GF-D8 (cell line): ENCODE measurements at regions not wholly inside any gene's neighbourhood (a gene's known extent, or its start where the extent isn't known, plus 50 kb on each side); places are given as distances from the start of the nearest gene placed in this dataset.

Source experiments
- DNase-seq: peaks from one replicate; lab custom pipeline; 2025; lab: John Stamatoyannopoulos, UW

GRCh38 chr10:107919626-107920235 is 755.2 kb upstream of the SORCS1 start:
- DNase-seq, result no peak

- DNase-seq, result no peak
Measured at GRCh38 chr10:107918171-107918570, 753.7 kb upstream of the SORCS1 start.

- DNase-seq, result no peak
Measured at GRCh38 chr10:107915215-107915610, 750.7 kb upstream of the SORCS1 start.

GRCh38 chr10:107914450-107915214 is 750.1 kb upstream of the SORCS1 start:
- DNase-seq, result no peak

GRCh38 chr10:107913317-107914294 is 749.1 kb upstream of the SORCS1 start:
- DNase-seq, result no peak

GRCh38 chr10:107901076-107901475 is 736.6 kb upstream of the SORCS1 start:
- no peak for DNase-seq

GRCh38 chr10:107900131-107900530 is 735.6 kb upstream of the SORCS1 start:
- no peak for DNase-seq

- no peak for DNase-seq
Measured at GRCh38 chr10:107899502-107900062, 735.1 kb upstream of the SORCS1 start.

GRCh38 chr10:107899075-107899474 is 734.6 kb upstream of the SORCS1 start:
- no peak for DNase-seq

- no peak for DNase-seq
Measured at GRCh38 chr10:107898392-107898791, 733.9 kb upstream of the SORCS1 start.

GRCh38 chr10:107894516-107894915 is 730.0 kb upstream of the SORCS1 start:
- no peak for DNase-seq

GRCh38 chr10:107889105-107889504 is 724.6 kb upstream of the SORCS1 start:
- no peak for DNase-seq

GRCh38 chr10:107880185-107880584 is 715.7 kb upstream of the SORCS1 start:
- DNase-seq, result no peak

- DNase-seq, result no peak
Measured at GRCh38 chr10:107873007-107873406, 708.5 kb upstream of the SORCS1 start.

- no peak for DNase-seq
Measured at GRCh38 chr10:107865691-107866090, 701.2 kb upstream of the SORCS1 start.

- no peak for DNase-seq
Measured at GRCh38 chr10:107859065-107859464, 694.6 kb upstream of the SORCS1 start.

GRCh38 chr10:107856047-107856315 is 691.5 kb upstream of the SORCS1 start:
- DNase-seq, result no peak

- DNase-seq, result no peak
Measured at GRCh38 chr10:107855301-107856046, 691.0 kb upstream of the SORCS1 start.

GRCh38 chr10:107848726-107849360 is 684.3 kb upstream of the SORCS1 start:
- DNase-seq, result no peak

GRCh38 chr10:107847620-107848019 is 683.1 kb upstream of the SORCS1 start:
- DNase-seq, result no peak

- no peak for DNase-seq
Measured at GRCh38 chr10:107834706-107835105, 670.2 kb upstream of the SORCS1 start.
